HL-60 (cell line): ENCODE measurements at regions not wholly inside any gene's neighbourhood (a gene's known extent, or its start where the extent isn't known, plus 50 kb on each side); places are given as distances from the start of the nearest gene placed in this dataset.

Experiments used
- POLR2AphosphoS5 ChIP-seq: IDR thresholded peaks from 2 replicates; pipeline ENCODE4 v1.6.1; 2012; ENCODE audit warnings: low read depth
- SPI1 ChIP-seq: IDR thresholded peaks from 2 replicates; pipeline ENCODE4 v1.6.1; 2012; ENCODE audit warnings: low read depth, mild to moderate bottlenecking, borderline replicate concordance
- TF ChIP-seq, protein P1 (sequence below): IDR thresholded peaks from one replicate; pipeline ENCODE4 v1.5.1; 2011; ENCODE audit warnings: low read length, control low read depth, inconsistent platforms; ENCODE audit not compliant: insufficient read depth
- TF ChIP-seq, protein P2 (sequence below): IDR thresholded peaks from 2 replicates; pipeline ENCODE4 v1.6.1; 2012; ENCODE audit warnings: low read depth; ENCODE audit not compliant: insufficient replicate concordance

DNA sequence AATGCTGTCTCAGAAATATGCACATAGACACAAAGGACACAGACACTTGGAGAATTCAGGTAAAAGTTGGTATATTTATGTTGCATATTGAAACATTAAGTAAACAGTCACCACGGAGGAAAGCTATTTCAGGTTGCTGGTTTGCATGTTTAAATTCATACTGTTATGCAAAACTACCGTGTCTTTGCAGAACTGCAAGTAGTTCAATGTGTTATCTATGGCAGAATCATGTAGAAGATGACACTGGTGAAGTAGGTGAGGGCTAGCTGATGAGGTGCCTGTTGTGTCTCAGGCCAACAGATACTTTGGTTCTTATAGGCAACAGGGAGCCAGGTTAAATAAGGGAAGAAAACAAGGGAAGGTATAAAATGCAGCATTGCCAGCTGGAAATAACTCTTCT lies 511.3 kb downstream of the DIPK2A start:
- TF ChIP-seq, protein P1, sequence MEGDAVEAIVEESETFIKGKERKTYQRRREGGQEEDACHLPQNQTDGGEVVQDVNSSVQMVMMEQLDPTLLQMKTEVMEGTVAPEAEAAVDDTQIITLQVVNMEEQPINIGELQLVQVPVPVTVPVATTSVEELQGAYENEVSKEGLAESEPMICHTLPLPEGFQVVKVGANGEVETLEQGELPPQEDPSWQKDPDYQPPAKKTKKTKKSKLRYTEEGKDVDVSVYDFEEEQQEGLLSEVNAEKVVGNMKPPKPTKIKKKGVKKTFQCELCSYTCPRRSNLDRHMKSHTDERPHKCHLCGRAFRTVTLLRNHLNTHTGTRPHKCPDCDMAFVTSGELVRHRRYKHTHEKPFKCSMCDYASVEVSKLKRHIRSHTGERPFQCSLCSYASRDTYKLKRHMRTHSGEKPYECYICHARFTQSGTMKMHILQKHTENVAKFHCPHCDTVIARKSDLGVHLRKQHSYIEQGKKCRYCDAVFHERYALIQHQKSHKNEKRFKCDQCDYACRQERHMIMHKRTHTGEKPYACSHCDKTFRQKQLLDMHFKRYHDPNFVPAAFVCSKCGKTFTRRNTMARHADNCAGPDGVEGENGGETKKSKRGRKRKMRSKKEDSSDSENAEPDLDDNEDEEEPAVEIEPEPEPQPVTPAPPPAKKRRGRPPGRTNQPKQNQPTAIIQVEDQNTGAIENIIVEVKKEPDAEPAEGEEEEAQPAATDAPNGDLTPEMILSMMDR, result no peak
- TF ChIP-seq, protein P2, sequence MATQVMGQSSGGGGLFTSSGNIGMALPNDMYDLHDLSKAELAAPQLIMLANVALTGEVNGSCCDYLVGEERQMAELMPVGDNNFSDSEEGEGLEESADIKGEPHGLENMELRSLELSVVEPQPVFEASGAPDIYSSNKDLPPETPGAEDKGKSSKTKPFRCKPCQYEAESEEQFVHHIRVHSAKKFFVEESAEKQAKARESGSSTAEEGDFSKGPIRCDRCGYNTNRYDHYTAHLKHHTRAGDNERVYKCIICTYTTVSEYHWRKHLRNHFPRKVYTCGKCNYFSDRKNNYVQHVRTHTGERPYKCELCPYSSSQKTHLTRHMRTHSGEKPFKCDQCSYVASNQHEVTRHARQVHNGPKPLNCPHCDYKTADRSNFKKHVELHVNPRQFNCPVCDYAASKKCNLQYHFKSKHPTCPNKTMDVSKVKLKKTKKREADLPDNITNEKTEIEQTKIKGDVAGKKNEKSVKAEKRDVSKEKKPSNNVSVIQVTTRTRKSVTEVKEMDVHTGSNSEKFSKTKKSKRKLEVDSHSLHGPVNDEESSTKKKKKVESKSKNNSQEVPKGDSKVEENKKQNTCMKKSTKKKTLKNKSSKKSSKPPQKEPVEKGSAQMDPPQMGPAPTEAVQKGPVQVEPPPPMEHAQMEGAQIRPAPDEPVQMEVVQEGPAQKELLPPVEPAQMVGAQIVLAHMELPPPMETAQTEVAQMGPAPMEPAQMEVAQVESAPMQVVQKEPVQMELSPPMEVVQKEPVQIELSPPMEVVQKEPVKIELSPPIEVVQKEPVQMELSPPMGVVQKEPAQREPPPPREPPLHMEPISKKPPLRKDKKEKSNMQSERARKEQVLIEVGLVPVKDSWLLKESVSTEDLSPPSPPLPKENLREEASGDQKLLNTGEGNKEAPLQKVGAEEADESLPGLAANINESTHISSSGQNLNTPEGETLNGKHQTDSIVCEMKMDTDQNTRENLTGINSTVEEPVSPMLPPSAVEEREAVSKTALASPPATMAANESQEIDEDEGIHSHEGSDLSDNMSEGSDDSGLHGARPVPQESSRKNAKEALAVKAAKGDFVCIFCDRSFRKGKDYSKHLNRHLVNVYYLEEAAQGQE, result no peak
- no peak for TF ChIP-seq SPI1
- TF ChIP-seq POLR2AphosphoS5, result no peak
